Activated B cell treated with CpG ODN at 0.5 μM for 24 hours (primary cell): ENCODE measurements at regions not wholly inside any gene's neighbourhood (a gene's known extent, or its start where the extent isn't known, plus 50 kb on each side); places are given as distances from the start of the nearest gene placed in this dataset.

Experiments
- ATAC-seq: fragments of 200-7000 bp; cut with Tn5 transposase; one replicate; pipeline ENCODE4 v1.10.0; 2021; ENCODE audit warnings: low read depth, mild to moderate bottlenecking, moderate library complexity
- CTCF ChIA-PET: fragments of 350-600 bp; sonication (Branson Sonifier 250); formaldehyde crosslinking; loops from one replicate; lab custom pipeline; 2021; ENCODE audit warnings: antibody characterized with exemption; lab: Charles Lee
- POLR2A ChIA-PET: fragments of 350-600 bp; sonication (Branson Sonifier 250); formaldehyde crosslinking; loops from one replicate; lab custom pipeline; 2021; ENCODE audit warnings: antibody characterized with exemption; lab: Charles Lee
- DNase-seq: peaks from one replicate; pipeline ENCODE4 v3.0.0; 2022
- H3K27ac Mint-ChIP-seq: one replicate; pipeline ENCODE4 v1.8.0; 2020; ENCODE audit warnings: mixed read lengths
- H3K27me3 Mint-ChIP-seq: one replicate; pipeline ENCODE4 v1.8.0; 2021; ENCODE audit warnings: mixed read lengths
- H3K36me3 Mint-ChIP-seq: one replicate; pipeline ENCODE4 v1.8.0; 2021; ENCODE audit warnings: low read depth, mixed read lengths
- H3K4me1 Mint-ChIP-seq: one replicate; pipeline ENCODE4 v1.8.0; 2021; ENCODE audit warnings: mixed read lengths
- H3K4me3 Mint-ChIP-seq: one replicate; pipeline ENCODE4 v1.8.0; 2020; ENCODE audit warnings: mild to moderate bottlenecking, mixed read lengths
- H3K9me3 Mint-ChIP-seq: one replicate; pipeline ENCODE4 v1.8.0; 2020; ENCODE audit warnings: mixed read lengths
- intact Hi-C: fragments of 100-400 bp; cut with micrococcal nuclease; formaldehyde crosslinking; loops from one replicate; pipeline ENCODE4 v1.15.1; 2024
- TF ChIP-seq, protein P1 (sequence below): fragments of 200-600 bp; IDR thresholded peaks from one replicate; pipeline ENCODE4 v1.8.0; 2022; ENCODE audit warnings: antibody characterized with exemption, mild to moderate bottlenecking

DNA sequence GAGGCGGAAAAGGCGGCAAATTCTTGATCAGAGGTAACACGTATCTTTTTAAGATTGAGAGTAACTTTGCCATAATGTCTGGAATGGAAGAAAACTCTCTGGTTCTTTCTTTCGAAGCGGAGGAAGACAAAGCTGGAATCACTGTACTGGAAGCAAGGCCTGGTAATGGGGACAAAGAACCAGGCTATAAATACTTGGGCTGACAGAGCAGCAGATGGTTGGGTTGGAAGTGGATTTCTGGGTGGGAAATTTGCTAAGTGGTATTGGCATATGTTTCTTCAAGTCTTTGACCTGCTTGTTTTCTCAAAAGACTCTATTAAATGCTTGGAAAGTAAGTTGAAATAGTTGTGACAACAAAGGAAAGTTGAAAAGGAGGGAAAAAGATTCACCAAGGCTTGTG is 87.3 kb upstream of the SFMBT2 start:
- Mint-ChIP-seq H3K27ac (no peak overlapping the region), H3K9me3 (peaks cover under 1% of the 10 kb centered on the region), H3K36me3 (no peaks in the 10 kb centered on the region), H3K4me3 (no peak overlapping the region), H3K4me1 (peaks cover 27% of the 10 kb centered on the region), H3K27me3 (no peaks in the 10 kb centered on the region)
- no peak for ATAC-seq
- TF ChIP-seq, protein P1, sequence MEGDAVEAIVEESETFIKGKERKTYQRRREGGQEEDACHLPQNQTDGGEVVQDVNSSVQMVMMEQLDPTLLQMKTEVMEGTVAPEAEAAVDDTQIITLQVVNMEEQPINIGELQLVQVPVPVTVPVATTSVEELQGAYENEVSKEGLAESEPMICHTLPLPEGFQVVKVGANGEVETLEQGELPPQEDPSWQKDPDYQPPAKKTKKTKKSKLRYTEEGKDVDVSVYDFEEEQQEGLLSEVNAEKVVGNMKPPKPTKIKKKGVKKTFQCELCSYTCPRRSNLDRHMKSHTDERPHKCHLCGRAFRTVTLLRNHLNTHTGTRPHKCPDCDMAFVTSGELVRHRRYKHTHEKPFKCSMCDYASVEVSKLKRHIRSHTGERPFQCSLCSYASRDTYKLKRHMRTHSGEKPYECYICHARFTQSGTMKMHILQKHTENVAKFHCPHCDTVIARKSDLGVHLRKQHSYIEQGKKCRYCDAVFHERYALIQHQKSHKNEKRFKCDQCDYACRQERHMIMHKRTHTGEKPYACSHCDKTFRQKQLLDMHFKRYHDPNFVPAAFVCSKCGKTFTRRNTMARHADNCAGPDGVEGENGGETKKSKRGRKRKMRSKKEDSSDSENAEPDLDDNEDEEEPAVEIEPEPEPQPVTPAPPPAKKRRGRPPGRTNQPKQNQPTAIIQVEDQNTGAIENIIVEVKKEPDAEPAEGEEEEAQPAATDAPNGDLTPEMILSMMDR: no peak
- intact Hi-C loops: no loop called here
- ChIA-PET POLR2A (no interaction called here), CTCF (no interaction called here)
- no peak for DNase-seq

DNA sequence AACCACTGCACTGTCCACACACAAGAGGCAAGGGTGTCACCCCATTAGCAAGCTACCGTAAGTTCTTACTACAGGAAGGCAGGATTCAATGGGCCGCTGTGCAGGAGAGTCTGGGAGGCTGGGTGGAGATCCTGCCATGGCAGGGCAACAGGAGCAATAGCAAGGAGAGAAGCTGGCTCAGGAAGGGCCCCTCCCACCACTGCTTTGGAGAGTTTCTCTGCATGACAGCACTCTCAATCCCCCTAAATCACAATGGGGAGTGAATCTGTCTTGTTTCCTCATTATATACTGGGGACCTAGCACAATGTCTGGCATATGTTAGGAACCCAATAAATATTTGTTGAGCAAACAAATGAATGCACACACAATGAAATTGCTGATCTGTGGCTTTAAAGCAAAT is 83.2 kb upstream of the SFMBT2 start:
- TF ChIP-seq, protein P1: no peak
- ChIA-PET CTCF (no interaction called here), POLR2A (interaction anchor here (2.0 kb wide), 1 partner anchor 10 kb away, joined by 5 read pairs; no protein-coding TSS in a partner anchor)
- Mint-ChIP-seq H3K4me1 (peaks cover 51% of the 10 kb centered on the region), H3K36me3 (no peaks in the 10 kb centered on the region), H3K27ac (no peak overlapping the region), H3K4me3 (no peak overlapping the region), H3K9me3 (no peaks in the 10 kb centered on the region), H3K27me3 (no peaks in the 10 kb centered on the region)
- DNase-seq: no peak
- ATAC-seq: no peak
- intact Hi-C loops: no loop called here

DNA sequence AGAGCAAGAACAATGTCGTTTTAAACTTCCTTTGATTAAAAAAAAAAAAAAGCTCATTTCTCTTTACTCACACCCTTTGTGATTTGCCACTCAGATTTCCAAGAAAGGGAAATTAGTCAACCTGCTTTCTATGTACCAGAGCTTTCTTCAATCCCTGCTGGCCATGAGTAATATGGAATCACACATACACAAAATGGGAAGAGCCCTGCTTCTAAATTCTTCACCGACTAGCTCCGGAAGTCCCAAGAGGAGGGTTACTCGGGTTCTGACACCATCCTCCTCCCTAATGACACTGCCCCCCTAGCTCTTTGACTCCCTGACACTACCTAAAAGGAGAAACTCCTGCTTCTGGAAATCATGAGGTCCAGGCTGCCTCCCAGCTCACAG is 81.8 kb upstream of the SFMBT2 start:
- POLR2A ChIA-PET: interaction anchor here (0.5 to 2.0 kb wide), 4 partner anchors 8 to 1310 kb away, joined by 3 to 5 read pairs (median 3); no protein-coding TSS in a partner anchor
- H3K4me1 Mint-ChIP-seq: peaks cover 51% of the 10 kb centered on the region
- intact Hi-C loops: loop anchor here (1.0 kb wide), 1 partner anchor 8 kb away; no protein-coding TSS in a partner anchor
- no peaks in the 10 kb centered on the region for H3K27me3 Mint-ChIP-seq
- no peaks in the 10 kb centered on the region for H3K36me3 Mint-ChIP-seq
- H3K27ac Mint-ChIP-seq: no peak overlapping the region
- H3K4me3 Mint-ChIP-seq: peak overlapping the region; percentile 2
- no peak for ATAC-seq
- no peak for DNase-seq
- TF ChIP-seq, protein P1: no peak
- no peaks in the 10 kb centered on the region for H3K9me3 Mint-ChIP-seq
- CTCF ChIA-PET: interaction anchor here (0.9 kb wide), 1 partner anchor 33 kb away, joined by 3 read pairs; no protein-coding TSS in a partner anchor

DNA sequence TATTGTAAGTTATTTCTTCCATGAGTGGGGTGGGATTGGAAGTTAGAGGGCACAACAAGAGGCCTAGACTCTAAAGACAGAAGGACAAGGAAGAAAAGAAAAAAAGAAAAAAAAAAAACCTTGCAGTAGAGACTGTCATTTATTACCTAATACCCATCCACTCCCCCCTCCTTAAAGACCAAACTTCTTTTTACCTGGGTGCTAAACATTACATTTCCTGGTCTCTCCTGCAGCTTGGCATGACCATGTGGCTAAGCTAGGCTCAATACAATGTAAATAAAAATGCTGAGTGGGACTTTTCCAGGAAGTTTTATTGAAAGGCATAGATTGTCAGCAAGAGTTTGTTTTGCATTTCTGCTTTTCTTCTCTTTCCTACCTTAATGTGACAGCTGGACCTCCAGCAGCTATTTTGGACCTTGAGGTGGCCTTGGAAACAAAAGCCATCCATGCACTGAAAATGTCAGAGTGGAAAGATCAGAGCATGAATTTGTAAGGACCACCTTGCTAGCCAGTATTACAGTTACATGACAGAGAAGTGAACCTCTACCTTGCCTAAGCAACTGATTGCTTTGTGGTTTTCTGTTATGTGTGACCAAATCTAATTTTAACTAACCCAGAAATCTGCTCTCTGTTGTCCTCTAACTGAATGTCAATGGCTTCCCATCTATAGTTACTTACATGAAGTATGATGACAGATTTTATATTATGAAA is 81.3 kb upstream of the SFMBT2 start:
- no peaks in the 10 kb centered on the region for H3K36me3 Mint-ChIP-seq
- H3K27me3 Mint-ChIP-seq: no peaks in the 10 kb centered on the region
- TF ChIP-seq, protein P1: no peak
- ChIA-PET POLR2A (interaction anchor here (0.6 to 2.0 kb wide), 3 partner anchors 8 to 24 kb away, joined by 3 to 5 read pairs (median 3); no protein-coding TSS in a partner anchor), CTCF (interaction anchor here (0.9 kb wide), 1 partner anchor 33 kb away, joined by 3 read pairs; no protein-coding TSS in a partner anchor)
- ATAC-seq: peak; percentile 21
- H3K4me3 Mint-ChIP-seq: peak overlapping the region; percentile 15
- H3K27ac Mint-ChIP-seq: no peak overlapping the region
- H3K9me3 Mint-ChIP-seq: no peaks in the 10 kb centered on the region
- intact Hi-C loops: loop anchor here (1.0 kb wide), 1 partner anchor 8 kb away; no protein-coding TSS in a partner anchor
- no peak for DNase-seq
- H3K4me1 Mint-ChIP-seq: peaks cover 51% of the 10 kb centered on the region

DNA sequence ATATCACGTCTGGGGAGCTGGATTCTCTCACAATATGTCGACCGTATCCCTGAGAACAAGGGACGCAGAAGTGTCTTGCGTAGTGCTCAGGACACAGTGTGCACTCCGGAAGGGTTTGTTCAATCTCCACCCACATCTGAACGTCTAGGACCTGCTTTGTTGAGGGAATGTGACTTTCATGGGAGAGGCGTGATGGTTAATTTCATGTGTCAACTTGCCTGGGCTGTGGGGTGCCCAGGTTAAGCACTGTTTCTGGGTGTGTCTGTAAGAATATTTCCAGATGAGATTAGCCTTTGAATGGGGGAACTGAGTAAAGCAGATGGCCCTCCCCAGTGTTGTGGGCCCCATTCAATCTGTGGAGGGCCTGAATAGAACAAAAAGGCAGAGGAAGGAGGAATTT is 80.4 kb upstream of the SFMBT2 start:
- H3K9me3 Mint-ChIP-seq: no peaks in the 10 kb centered on the region
- CTCF ChIA-PET: no interaction called here
- intact Hi-C loops: no loop called here
- ATAC-seq: no peak
- H3K4me3 Mint-ChIP-seq: no peak overlapping the region
- TF ChIP-seq, protein P1: no peak
- peaks cover 51% of the 10 kb centered on the region for H3K4me1 Mint-ChIP-seq
- DNase-seq: no peak
- no peaks in the 10 kb centered on the region for H3K27me3 Mint-ChIP-seq
- POLR2A ChIA-PET: no interaction called here
- no peaks in the 10 kb centered on the region for H3K36me3 Mint-ChIP-seq
- H3K27ac Mint-ChIP-seq: no peak overlapping the region
